ENCODE measurements at regions not wholly inside any gene's neighbourhood (a gene's known extent, or its start where the extent isn't known, plus 50 kb on each side); places are given as distances from the start of the nearest gene placed in this dataset.
"Not testable (repeated sequence)": the region's sequence is repeated elsewhere in the genome, so short reads cannot be mapped to it uniquely, and the experiment has no call there.

GRCh38 chr2:208607694-208608093 lies 201.1 kb downstream of the PTH2R start:
- POLR2A ChIA-PET = no interaction called here
- CTCF ChIA-PET = no interaction called here

GRCh38 chr2:208608122-208608835 lies 201.7 kb downstream of the PTH2R start:
- ChIA-PET POLR2A (no interaction called here), CTCF (no interaction called here)

- POLR2A ChIA-PET = no interaction called here
- CTCF ChIA-PET = no interaction called here
These were observed 202.7 kb downstream of the PTH2R start for GRCh38 chr2:208609166-208609804.

- POLR2A ChIA-PET, CTCF ChIA-PET: not testable (repeated sequence)
These were observed 209.1 kb downstream of the PTH2R start for GRCh38 chr2:208615675-208616074.

GRCh38 chr2:208618220-208618619 lies 211.6 kb downstream of the PTH2R start:
- CTCF ChIA-PET = no interaction called here
- POLR2A ChIA-PET = no interaction called here

GRCh38 chr2:208619993-208620392 lies 213.4 kb downstream of the PTH2R start:
- ChIA-PET POLR2A (no interaction called here), CTCF (no interaction called here)

- CTCF ChIA-PET = no interaction called here
- POLR2A ChIA-PET = no interaction called here
These were observed 213.9 kb downstream of the PTH2R start for GRCh38 chr2:208620487-208620978.

- CTCF ChIA-PET = no interaction called here
- POLR2A ChIA-PET = no interaction called here
These were observed 220.7 kb downstream of the PTH2R start for GRCh38 chr2:208627110-208627884.

- CTCF ChIA-PET = no interaction called here
- POLR2A ChIA-PET = no interaction called here
These were observed 221.3 kb downstream of the PTH2R start for GRCh38 chr2:208627916-208628315.

- ChIA-PET CTCF (no interaction called here), POLR2A (no interaction called here)
These were observed 231.5 kb downstream of the PTH2R start for GRCh38 chr2:208638059-208638458.

- ChIA-PET POLR2A (no interaction called here), CTCF (no interaction called here)
These were observed 235.7 kb downstream of the PTH2R start for GRCh38 chr2:208642125-208642779.

- ChIA-PET POLR2A (no interaction called here), CTCF (no interaction called here)
These were observed 236.6 kb downstream of the PTH2R start for GRCh38 chr2:208643145-208643544.

- CTCF ChIA-PET = no interaction called here
- POLR2A ChIA-PET = no interaction called here
These were observed 238.6 kb downstream of the PTH2R start for GRCh38 chr2:208645226-208645625.

- ChIA-PET CTCF (no interaction called here), POLR2A (no interaction called here)
These were observed 241.8 kb downstream of the PTH2R start for GRCh38 chr2:208648368-208648767.

GRCh38 chr2:208653383-208653782 lies 246.8 kb downstream of the PTH2R start:
- CTCF ChIA-PET = no interaction called here
- POLR2A ChIA-PET = no interaction called here

- ChIA-PET POLR2A (no interaction called here), CTCF (no interaction called here)
These were observed 247.5 kb downstream of the PTH2R start for GRCh38 chr2:208654056-208654455.

GRCh38 chr2:208657468-208657867 lies 250.9 kb downstream of the PTH2R start:
- POLR2A ChIA-PET = no interaction called here
- CTCF ChIA-PET = no interaction called here

GRCh38 chr2:208669394-208669793 lies 262.8 kb downstream of the PTH2R start:
- CTCF ChIA-PET = no interaction called here
- POLR2A ChIA-PET = no interaction called here

- CTCF ChIA-PET = no interaction called here
- POLR2A ChIA-PET = no interaction called here
These were observed 264.7 kb downstream of the PTH2R start for GRCh38 chr2:208671284-208671683.

- ChIA-PET CTCF (no interaction called here), POLR2A (no interaction called here)
These were observed 265.5 kb downstream of the PTH2R start for GRCh38 chr2:208671886-208672680.
